ENCODE measurements at regions not wholly inside any gene's neighbourhood (a gene's known extent, or its start where the extent isn't known, plus 50 kb on each side); places are given as distances from the start of the nearest gene placed in this dataset.

- no peak for TF ChIP-seq CEBPZ (IDR thresholded peaks at IDR 0.05; ENCODE audit: low read length)
- TF ChIP-seq BORCS8-MEF2B (CRISPR knock-in tag; IDR thresholded peaks at IDR 0.05), result peak; percentile 81
- TF ChIP-seq NCOA5 (CRISPR knock-in tag; IDR thresholded peaks at IDR 0.05), result no peak
- 0 out of 2 replicates have a peak, but pooled peaks have one; percentile 24 for TF ChIP-seq HOXA9 (CRISPR knock-in tag; IDR thresholded peaks at IDR 0.05; ENCODE audit: borderline replicate concordance)
- TF ChIP-seq SP5 (CRISPR knock-in tag; IDR thresholded peaks at IDR 0.05; ENCODE audit: borderline replicate concordance, low read depth), result peak; percentile 22; the same call in 1 of the 2 replicates
- TF ChIP-seq BCL6 (CRISPR knock-in tag; IDR thresholded peaks at IDR 0.05), result peak; percentile 73
- no peak for TF ChIP-seq FOXM1 (CRISPR knock-in tag; IDR thresholded peaks at IDR 0.05)
- no peak for TF ChIP-seq ZKSCAN5 (CRISPR knock-in tag; IDR thresholded peaks at IDR 0.05)
- no peak for TF ChIP-seq NFE2L2 (IDR thresholded peaks at IDR 0.05; ENCODE audit: low read length)
- TF ChIP-seq ZNF576 (CRISPR knock-in tag; IDR thresholded peaks at IDR 0.05), result peak; percentile 93
- TF ChIP-seq SRY (CRISPR knock-in tag; IDR thresholded peaks at IDR 0.05), result 0 out of 2 replicates have a peak, but pooled peaks have one; percentile 54
- TF ChIP-seq SMYD3 (CRISPR knock-in tag; IDR thresholded peaks at IDR 0.05), result no peak
- TF ChIP-seq GTF2F1 (IDR thresholded peaks at IDR 0.05; ENCODE audit: low read length), result no peak
- no peak for TF ChIP-seq POLR2AphosphoS2 (IDR thresholded peaks at IDR 0.05; ENCODE audit: low read depth, low read length)
- peak; percentile 85 for TF ChIP-seq XRCC5 (optimal IDR thresholded peaks at IDR 0.05; ENCODE audit: low read length)
- TF ChIP-seq ZSCAN5A (CRISPR knock-in tag; IDR thresholded peaks at IDR 0.05; ENCODE audit: borderline replicate concordance), result no peak
- peak; percentile 55; the same call in 1 of the 2 replicates for TF ChIP-seq PRDM10 (CRISPR knock-in tag; IDR thresholded peaks at IDR 0.05; ENCODE audit: low read depth)
- no peak for TF ChIP-seq ZBTB49 (CRISPR knock-in tag; IDR thresholded peaks at IDR 0.05; ENCODE audit: borderline replicate concordance)
- TF ChIP-seq KDM1A (CRISPR knock-in tag; IDR thresholded peaks at IDR 0.05), result no peak; the same call in 1 of the 2 replicates
These were observed 139.8 kb downstream of the OR2B2 start (continued) for GRCh38 chr6:27772261-27773001.

All from HepG2 (cell line).